ENCODE measurements at regions not wholly inside any gene's neighbourhood (a gene's known extent, or its start where the extent isn't known, plus 50 kb on each side); places are given as distances from the start of the nearest gene placed in this dataset.

DNA sequence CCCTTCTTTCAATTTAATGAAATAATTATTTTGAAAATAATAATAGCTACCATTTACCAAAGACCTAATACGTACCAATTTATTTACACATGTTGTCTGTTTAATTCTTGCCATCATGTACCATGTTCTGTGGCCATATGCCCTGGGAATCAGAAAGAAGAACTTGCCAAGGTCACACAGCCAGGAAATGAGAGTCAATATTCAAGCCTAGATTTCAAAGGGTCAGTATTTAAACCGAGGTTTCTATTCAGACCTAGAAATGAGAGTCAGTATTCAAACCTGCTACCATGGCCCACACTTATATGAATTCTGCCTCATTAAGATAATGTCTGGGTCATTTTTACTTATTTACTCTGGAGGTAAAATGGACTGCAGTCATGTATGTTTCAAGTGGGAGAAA, 103.6 kb upstream of the TBL1XR1 start:
- DNase-seq (ENCODE audit: low read depth in 2 of 2), result no peak

- no peak for DNase-seq (ENCODE audit: low read depth in 2 of 2)
Measured at GRCh38 chr3:177306252-177306651, 109.0 kb upstream of the TBL1XR1 start.

DNA sequence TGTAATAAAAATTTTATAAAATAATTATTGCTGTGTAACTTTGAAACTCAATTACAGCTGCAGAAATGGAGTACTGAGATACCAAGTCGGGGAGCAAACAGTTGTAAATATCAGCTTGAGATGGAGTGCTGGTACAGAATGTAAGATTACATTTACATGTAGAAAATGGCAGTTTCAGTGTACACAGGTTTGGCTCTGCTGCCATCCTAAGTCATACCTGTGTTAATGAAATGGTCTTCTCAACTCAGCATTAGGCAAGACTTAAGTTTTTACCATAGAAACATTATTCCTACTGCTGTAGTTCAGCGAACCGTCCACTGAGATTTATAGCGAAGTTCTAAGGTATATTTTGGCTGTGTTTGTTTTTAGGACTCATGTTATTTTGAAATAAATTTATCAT, 110.1 kb upstream of the TBL1XR1 start:
- no peak for DNase-seq (ENCODE audit: low read depth in 2 of 2)

- no peak for DNase-seq (ENCODE audit: low read depth in 2 of 2)
Measured at GRCh38 chr3:177307826-177308225, 110.5 kb upstream of the TBL1XR1 start.

DNA sequence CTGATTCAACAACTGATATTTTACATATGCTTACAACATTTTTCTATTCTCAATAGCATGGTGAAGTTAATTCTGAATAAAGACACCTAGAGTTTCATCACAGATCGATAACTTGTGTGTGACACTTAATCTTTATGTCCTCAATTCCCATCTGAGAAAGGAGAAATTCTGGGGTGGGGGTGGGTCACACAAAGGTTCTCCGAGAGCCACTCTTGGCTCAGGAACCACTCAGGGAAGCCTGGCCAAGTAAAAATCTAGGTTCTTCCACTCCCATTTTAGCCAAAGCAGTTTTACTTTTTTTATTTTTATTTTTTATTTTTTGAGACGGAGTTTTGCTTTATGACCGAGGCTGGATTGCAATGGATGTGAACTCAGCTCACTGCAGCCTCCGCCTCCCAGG, 111.0 kb upstream of the TBL1XR1 start:
- no peak for DNase-seq (ENCODE audit: low read depth in 2 of 2)

GRCh38 chr3:177308911-177309310, 111.6 kb upstream of the TBL1XR1 start:
- DNase-seq (ENCODE audit: low read depth in 2 of 2), result no peak

GRCh38 chr3:177312491-177312890, 115.2 kb upstream of the TBL1XR1 start:
- DNase-seq (ENCODE audit: low read depth in 2 of 2), result no peak

- no peak for DNase-seq (ENCODE audit: low read depth in 2 of 2)
Measured at GRCh38 chr3:177314897-177315296, 117.6 kb upstream of the TBL1XR1 start.

- DNase-seq (ENCODE audit: low read depth in 2 of 2), result no peak
Measured at GRCh38 chr3:177317247-177317646, 120.0 kb upstream of the TBL1XR1 start.

DNA sequence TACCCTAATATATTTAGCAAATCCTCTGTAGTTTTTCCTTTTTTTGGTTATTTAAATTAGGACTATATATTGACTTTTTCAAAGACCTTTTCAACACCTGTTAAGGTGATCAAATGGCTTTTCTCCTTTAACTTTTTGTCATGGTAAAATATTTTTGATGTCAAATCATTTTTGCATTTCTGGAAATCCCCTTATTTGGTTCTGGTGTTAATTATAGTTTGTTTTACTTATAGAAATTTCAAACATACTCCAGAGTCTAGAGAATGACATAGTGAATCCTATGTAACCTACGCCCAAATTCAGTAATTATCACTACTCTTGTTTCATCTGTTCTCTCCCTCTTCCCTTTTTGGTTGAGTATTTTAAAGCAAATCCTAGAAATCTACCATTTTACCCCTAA, 121.3 kb upstream of the TBL1XR1 start:
- no peak for DNase-seq (ENCODE audit: low read depth in 2 of 2)

- no peak for DNase-seq (ENCODE audit: low read depth in 2 of 2)
Measured at GRCh38 chr3:177320765-177321247, 123.5 kb upstream of the TBL1XR1 start.

DNA sequence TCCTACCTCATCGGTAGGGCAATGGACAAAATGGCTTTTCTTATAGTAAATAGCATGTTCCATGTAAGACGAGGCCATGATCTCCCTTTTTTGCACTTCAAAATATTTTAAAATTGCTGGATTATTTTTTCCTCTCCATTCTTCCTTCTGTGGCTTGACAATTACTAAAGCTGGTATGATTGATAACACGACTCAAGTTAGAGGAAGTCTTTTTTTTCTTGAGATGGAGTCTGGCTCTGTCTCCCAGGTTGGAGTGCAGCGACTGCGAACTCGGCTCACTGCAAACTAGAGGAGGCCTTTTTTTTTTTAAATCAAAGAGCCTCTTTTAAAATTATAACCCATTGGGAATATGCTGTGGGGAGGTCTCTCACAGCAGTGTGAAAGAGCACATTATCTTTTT, 124.5 kb upstream of the TBL1XR1 start:
- no peak for DNase-seq (ENCODE audit: low read depth in 2 of 2)

GRCh38 chr3:177322881-177323280, 125.6 kb upstream of the TBL1XR1 start:
- DNase-seq (ENCODE audit: low read depth in 2 of 2), result no peak

GRCh38 chr3:177329854-177330253, 132.6 kb upstream of the TBL1XR1 start:
- DNase-seq (ENCODE audit: low read depth in 2 of 2), result no peak

- DNase-seq (ENCODE audit: low read depth in 2 of 2), result no peak
Measured at GRCh38 chr3:177330779-177331178, 133.5 kb upstream of the TBL1XR1 start.

GRCh38 chr3:177331203-177331835, 134.0 kb upstream of the TBL1XR1 start:
- DNase-seq (ENCODE audit: low read depth in 2 of 2), result no peak

DNA sequence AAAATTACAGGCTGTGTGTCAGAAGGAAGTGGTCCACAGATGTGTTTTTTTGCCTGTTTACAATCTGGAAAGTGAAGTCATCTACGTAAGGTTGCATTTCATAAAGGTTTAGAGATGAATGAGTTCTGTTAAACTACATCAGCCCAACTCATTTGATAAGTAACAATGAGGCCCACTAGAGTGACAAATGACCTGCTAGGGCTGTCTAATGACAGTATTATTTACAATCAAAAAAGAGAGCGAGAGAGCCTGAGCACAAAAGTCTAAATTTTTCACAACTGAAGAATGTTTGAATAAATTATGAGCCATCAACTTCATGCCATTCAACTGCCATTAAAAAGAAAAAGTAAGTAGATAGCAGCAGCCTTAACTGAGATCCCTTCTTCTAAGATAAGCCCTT, 135.7 kb upstream of the TBL1XR1 start:
- DNase-seq (ENCODE audit: low read depth in 2 of 2), result no peak

DNA sequence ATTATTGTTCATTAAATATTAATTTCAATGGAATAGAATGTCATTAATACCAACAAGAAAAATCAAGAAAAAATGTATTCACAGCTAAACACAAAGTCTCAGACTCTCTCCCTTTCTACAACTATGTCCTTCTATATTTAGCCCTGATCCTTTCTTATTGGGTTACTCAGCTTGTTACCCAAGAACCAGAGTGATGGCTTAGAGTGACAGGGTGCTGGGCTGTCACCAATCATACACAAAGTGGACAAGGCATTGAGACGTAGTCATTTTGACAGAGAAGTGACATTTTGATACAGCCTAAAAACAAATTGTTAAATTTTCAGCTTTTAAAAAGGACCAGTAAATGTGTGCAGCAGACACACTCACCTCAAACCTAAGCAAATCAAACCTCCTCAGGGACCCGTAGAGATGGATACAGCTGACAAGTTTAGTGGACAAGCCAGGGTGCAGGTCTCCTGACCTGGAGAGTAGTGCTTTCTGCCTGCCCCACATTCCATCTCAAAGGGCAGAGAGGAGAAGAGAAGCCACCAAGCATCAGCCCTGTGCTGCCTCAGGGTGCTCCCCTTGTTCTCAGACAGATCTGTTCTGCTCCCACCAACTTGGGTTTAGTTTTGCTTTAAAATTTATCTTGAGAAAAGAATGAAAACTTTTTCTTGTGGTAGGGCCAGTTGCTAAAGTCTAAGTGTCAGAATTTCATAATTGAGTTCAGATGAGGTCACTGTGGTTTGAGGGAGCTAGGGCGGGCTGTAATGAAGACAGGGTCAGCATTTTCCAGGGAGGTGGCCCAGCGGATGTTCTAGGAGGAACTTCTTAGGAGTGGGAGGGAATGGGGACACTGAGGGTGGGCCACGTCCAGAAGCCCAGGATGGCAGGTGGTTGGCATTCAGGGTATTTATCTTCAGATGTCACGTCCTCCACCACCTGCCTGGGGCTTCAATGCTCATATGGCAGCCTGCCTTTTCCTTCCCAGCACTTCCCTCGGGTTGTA, 136.5 kb upstream of the TBL1XR1 start:
- no peak for DNase-seq (ENCODE audit: low read depth in 2 of 2)

GRCh38 chr3:177334803-177335202, 137.5 kb upstream of the TBL1XR1 start:
- DNase-seq (ENCODE audit: low read depth in 2 of 2), result no peak

DNA sequence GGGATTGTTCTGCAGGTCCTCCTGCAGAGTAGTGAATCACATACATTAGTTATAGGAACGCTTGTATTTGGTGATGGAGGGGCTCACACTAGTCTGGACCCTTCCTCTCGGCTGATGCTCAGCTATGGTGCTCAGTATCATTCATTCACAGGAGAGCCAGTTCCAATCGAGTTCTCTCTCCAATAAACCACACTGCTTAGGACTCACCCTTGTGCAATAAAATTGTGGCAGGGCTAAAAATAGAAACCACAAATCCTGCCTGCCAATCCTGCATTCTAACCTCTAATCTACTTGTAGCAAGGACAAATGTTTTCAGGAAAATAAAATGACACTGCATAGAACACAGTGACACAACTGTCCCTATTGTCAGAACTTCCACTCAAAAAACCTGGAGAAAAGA, 138.4 kb upstream of the TBL1XR1 start:
- no peak for DNase-seq (ENCODE audit: low read depth in 2 of 2)

- DNase-seq (ENCODE audit: low read depth in 2 of 2), result no peak
Measured at GRCh38 chr3:177336873-177337450, 139.7 kb upstream of the TBL1XR1 start.

DNA sequence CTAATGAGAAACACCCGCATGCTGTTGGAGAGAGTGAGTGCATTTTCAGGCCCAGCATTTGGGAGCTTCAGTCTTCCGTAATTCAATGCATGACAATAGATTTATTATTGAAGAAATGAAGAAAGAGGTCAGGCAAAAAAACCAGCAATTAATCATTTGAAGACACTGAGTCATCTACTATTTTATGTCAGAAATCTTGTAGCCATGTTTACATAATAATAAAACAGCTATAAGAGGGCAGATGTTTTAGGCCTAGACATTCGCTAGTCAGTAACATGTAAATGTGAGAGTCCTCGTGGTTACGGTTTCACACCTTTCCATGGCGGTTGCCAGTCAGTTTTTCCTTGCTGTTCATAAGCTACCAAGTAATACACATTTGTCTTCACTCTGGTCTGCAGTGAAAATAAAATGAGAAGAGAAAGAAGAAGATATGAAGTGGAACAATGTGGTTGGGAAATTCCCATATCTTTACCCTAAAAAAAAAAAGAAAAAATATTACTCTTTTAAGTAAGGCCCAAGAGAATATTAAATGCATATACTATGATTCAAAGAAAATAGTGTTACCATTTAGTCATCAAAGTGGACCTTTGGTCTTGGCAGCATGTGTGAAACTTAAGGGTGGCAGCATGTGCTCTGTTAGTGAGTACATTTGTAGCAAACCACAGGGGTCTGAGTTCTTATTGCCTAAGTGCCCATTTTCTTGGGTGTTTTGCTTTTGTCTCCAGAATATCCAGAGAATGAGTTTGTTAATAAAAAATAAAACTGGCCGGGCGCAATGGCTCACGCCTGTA, 140.5 kb upstream of the TBL1XR1 start:
- peak; percentile 65 to 75 for DNase-seq (ENCODE audit: low read depth in 2 of 2)

Data from stimulated activated CD8-positive, alpha-beta memory T cell treated with anti-CD3 and anti-CD28 coated beads, Interleukin-15, amount 100 ng/mL, for 48 hours (primary cell).